GM12878 (cell line): ENCODE measurements at regions not wholly inside any gene's neighbourhood (a gene's known extent, or its start where the extent isn't known, plus 50 kb on each side); places are given as distances from the start of the nearest gene placed in this dataset.

Source experiments
- ATF2 ChIP-seq: IDR thresholded peaks from 2 replicates; pipeline ENCODE4 v1.6.1; 2012; ENCODE audit warnings: low read length, inconsistent platforms
- BMI1 ChIP-seq: fragments of 450-650 bp; IDR thresholded peaks from 2 replicates; pipeline ENCODE4 v1.6.1; 2016; ENCODE audit warnings: mild to moderate bottlenecking, moderate library complexity, borderline replicate concordance
- CBFB ChIP-seq: IDR thresholded peaks from 2 replicates; pipeline ENCODE4 v1.6.1; 2016; ENCODE audit warnings: antibody characterized with exemption, low read depth
- CBX5 ChIP-seq: sonication (generic); IDR thresholded peaks from 2 replicates; pipeline ENCODE4 v1.6.1; 2016; ENCODE audit warnings: low read depth, moderate library complexity, mild to moderate bottlenecking, inconsistent platforms
- CREM ChIP-seq: IDR thresholded peaks from 2 replicates; pipeline ENCODE4 v1.6.1; 2014; ENCODE audit warnings: antibody characterized with exemption, low read depth
- E2F4 ChIP-seq: IDR thresholded peaks from 2 replicates; pipeline ENCODE4 v1.6.1; 2012; ENCODE audit warnings: low read depth, low read length, improper control_type of control experiment
- E4F1 ChIP-seq: fragments of 450-650 bp; IDR thresholded peaks from 2 replicates; pipeline ENCODE4 v1.6.1; 2018; ENCODE audit warnings: borderline replicate concordance, mild to moderate bottlenecking; ENCODE audit not compliant: partially characterized antibody
- FOXM1 ChIP-seq: IDR thresholded peaks from 2 replicates; pipeline ENCODE4 v1.6.1; 2012; ENCODE audit warnings: low read depth, mild to moderate bottlenecking, inconsistent platforms, low read length, moderate library complexity
- GATAD2B ChIP-seq: fragments of 450-650 bp; conservative IDR thresholded peaks from 2 replicates; pipeline ENCODE4 v1.6.1; 2017; ENCODE audit warnings: low read depth, mild to moderate bottlenecking, moderate library complexity
- IKZF1 ChIP-seq: fragments of 450-650 bp; conservative IDR thresholded peaks from 2 replicates; pipeline ENCODE4 v1.6.1; 2017; ENCODE audit warnings: antibody characterized with exemption, mild to moderate bottlenecking
- IKZF2 ChIP-seq, 2 experiments: fragments of 450-650 bp; IDR thresholded peaks; 2 replicates each; pipeline ENCODE4 v1.6.1; 2017; ENCODE audit warnings: mild to moderate bottlenecking in 2 of 2, moderate library complexity in 2 of 2
- MEF2A ChIP-seq: IDR thresholded peaks from 2 replicates; pipeline ENCODE4 v1.6.1; 2011; ENCODE audit warnings: low read depth, mild to moderate bottlenecking, low read length, moderate library complexity; ENCODE audit not compliant: insufficient read depth
- RB1 ChIP-seq: fragments of 450-650 bp; formaldehyde crosslinking; IDR thresholded peaks from 2 replicates; pipeline ENCODE4 v1.6.1; 2017; ENCODE audit warnings: mild to moderate bottlenecking, borderline replicate concordance
- RELB ChIP-seq: fragments of 450-650 bp; IDR thresholded peaks from 2 replicates; pipeline ENCODE4 v1.6.1; 2017; ENCODE audit warnings: low read depth, mild to moderate bottlenecking, moderate library complexity
- SMARCA5 ChIP-seq: fragments of 450-650 bp; IDR thresholded peaks from 2 replicates; pipeline ENCODE4 v1.6.1; 2017; ENCODE audit warnings: mild to moderate bottlenecking
- STAT1 ChIP-seq: fragments of 450-650 bp; conservative IDR thresholded peaks from 2 replicates; pipeline ENCODE4 v1.6.1; 2014; ENCODE audit warnings: antibody characterized with exemption, mild to moderate bottlenecking
- ZNF217 ChIP-seq: fragments of 450-650 bp; IDR thresholded peaks from 2 replicates; pipeline ENCODE4 v1.6.1; 2017; ENCODE audit warnings: antibody characterized with exemption, mild to moderate bottlenecking

- TF ChIP-seq ATF2 = peak; percentile 5; the same call in 1 of the 2 replicates
- TF ChIP-seq STAT1 = no peak
- TF ChIP-seq MEF2A = peak; percentile 75
- no peak for TF ChIP-seq CREM
- TF ChIP-seq IKZF1 = peak; percentile 50; the same call in 1 of the 2 replicates
- no peak for TF ChIP-seq BMI1
- no peak for TF ChIP-seq E4F1
- TF ChIP-seq CBFB = 0 out of 2 replicates have a peak, but pooled peaks have one; percentile 11
- TF ChIP-seq CBX5 = no peak
- 0 out of 2 replicates have a peak, but pooled peaks have one; percentile 47 for TF ChIP-seq GATAD2B
- TF ChIP-seq IKZF2 (IDR thresholded peaks at IDR 0.05) = peak in 1 of 2 experiments; percentile 38; a peak in 2 of 4 replicates
- TF ChIP-seq E2F4 = no peak
- no peak for TF ChIP-seq ZNF217
- TF ChIP-seq FOXM1 = 0 out of 2 replicates have a peak, but pooled peaks have one; percentile 18
- TF ChIP-seq RELB = 0 out of 2 replicates have a peak, but pooled peaks have one; percentile 11
- no peak for TF ChIP-seq SMARCA5
- TF ChIP-seq RB1 = no peak
These were observed 96.0 kb upstream of the ADO start (continued) for GRCh38 chr10:62708569-62708968.
